Liver (tissue), 2 donors: ENCODE measurements at regions not wholly inside any gene's neighbourhood (a gene's known extent, or its start where the extent isn't known, plus 50 kb on each side); places are given as distances from the start of the nearest gene placed in this dataset.

Experiments
- TAF1 ChIP-seq: conservative IDR thresholded peaks from 2 replicates; pipeline ENCODE4 v1.6.1; 2016; ENCODE audit warnings: antibody characterized with exemption, mild to moderate bottlenecking
- TF ChIP-seq, protein P1 (sequence below): IDR thresholded peaks from 2 replicates; pipeline ENCODE4 v1.6.1; 2016; ENCODE audit warnings: antibody characterized with exemption
- donor health status: healthy.

DNA sequence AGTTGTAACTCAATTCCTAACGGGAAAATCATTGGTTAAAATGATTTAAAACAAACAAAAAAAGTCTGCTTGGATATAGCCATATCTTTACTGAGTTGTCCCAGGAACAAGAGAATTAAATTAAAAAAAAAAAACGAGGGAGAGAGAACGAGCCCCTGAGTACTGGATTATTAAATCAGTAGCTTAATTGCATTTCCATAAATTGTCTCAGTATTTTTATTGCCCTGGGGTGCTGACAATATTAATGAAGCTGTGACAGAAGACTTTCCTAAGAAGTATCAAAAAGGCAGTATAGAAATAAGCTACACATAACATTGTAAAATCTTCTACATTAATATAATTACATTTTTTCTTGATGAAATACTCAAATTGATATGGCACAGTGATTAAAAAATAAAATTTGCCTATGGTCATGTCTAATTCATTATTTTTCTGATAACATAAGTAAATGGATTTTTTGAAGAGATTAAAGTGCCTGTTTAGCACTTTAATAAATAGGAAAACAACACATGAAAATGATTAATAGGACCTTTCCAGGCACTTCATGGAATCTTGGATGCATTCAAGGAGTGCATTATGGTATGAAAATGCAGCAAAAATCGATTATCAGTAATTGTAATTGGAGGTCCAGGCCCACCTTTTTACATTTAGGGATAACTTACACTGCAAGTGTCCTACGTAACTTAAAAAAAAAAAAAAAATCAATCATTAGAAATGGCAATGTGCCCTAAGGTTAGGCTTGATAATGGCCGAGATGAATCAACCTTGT, 2233.4 kb downstream of the ARAP2 start:
- TF ChIP-seq, protein P1, sequence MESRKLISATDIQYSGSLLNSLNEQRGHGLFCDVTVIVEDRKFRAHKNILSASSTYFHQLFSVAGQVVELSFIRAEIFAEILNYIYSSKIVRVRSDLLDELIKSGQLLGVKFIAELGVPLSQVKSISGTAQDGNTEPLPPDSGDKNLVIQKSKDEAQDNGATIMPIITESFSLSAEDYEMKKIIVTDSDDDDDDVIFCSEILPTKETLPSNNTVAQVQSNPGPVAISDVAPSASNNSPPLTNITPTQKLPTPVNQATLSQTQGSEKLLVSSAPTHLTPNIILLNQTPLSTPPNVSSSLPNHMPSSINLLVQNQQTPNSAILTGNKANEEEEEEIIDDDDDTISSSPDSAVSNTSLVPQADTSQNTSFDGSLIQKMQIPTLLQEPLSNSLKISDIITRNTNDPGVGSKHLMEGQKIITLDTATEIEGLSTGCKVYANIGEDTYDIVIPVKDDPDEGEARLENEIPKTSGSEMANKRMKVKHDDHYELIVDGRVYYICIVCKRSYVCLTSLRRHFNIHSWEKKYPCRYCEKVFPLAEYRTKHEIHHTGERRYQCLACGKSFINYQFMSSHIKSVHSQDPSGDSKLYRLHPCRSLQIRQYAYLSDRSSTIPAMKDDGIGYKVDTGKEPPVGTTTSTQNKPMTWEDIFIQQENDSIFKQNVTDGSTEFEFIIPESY: no peak
- no peak for TF ChIP-seq TAF1
